PC-9 (cell line): ENCODE measurements at regions not wholly inside any gene's neighbourhood (a gene's known extent, or its start where the extent isn't known, plus 50 kb on each side); places are given as distances from the start of the nearest gene placed in this dataset.

Source experiments
- EZH2 ChIP-seq: fragments of 200-600 bp; sonication (generic); IDR thresholded peaks from 2 replicates; pipeline ENCODE4 v1.8.0; 2017; ENCODE audit warnings: antibody characterized with exemption, low read depth
- TF ChIP-seq, protein P1 (sequence below): fragments of 200-600 bp; sonication (generic); conservative IDR thresholded peaks from 2 replicates; pipeline ENCODE4 v1.6.1; 2017; ENCODE audit warnings: mixed run types, antibody characterized with exemption, mild to moderate bottlenecking, moderate library complexity

DNA sequence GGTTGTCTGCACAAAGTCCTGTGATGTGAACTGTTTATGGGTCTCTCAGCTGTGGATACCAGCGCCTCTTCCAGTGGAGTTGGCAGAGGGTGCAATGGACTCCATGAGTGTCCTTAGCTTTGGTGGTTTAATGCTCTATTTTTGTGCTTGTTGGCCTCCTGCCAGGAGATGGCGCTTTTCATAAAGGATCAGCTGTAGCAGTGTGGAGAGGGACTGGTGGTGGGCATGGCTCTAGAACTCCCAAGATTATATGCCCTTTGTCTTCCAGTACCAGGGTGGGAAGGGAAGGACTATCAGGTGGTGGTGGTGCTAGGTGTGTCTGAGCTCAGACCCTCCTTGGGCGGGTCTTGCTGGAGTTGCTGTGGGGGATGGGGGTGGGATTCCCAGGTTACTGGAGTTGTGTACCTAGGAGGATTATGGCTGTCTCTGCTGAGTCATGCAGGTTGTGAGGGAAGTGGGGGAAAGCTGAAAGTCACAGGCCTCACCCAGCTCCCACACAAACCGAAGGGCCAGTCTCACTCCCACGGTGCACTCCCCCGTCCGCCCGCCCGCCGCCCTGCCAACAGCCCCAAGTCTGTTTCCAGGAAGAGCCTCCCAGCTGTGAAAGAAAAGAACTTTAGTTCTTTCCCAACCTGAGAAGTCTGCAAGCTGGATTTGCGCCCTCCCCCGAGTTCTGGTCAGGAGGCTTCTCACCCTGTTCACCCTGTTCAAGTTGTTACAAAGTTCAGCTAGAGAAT lies 108.1 kb downstream of the MARCO start:
- TF ChIP-seq, protein P1, sequence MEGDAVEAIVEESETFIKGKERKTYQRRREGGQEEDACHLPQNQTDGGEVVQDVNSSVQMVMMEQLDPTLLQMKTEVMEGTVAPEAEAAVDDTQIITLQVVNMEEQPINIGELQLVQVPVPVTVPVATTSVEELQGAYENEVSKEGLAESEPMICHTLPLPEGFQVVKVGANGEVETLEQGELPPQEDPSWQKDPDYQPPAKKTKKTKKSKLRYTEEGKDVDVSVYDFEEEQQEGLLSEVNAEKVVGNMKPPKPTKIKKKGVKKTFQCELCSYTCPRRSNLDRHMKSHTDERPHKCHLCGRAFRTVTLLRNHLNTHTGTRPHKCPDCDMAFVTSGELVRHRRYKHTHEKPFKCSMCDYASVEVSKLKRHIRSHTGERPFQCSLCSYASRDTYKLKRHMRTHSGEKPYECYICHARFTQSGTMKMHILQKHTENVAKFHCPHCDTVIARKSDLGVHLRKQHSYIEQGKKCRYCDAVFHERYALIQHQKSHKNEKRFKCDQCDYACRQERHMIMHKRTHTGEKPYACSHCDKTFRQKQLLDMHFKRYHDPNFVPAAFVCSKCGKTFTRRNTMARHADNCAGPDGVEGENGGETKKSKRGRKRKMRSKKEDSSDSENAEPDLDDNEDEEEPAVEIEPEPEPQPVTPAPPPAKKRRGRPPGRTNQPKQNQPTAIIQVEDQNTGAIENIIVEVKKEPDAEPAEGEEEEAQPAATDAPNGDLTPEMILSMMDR, result no peak
- TF ChIP-seq EZH2, result no peak
